H9 (cell line): ENCODE measurements at regions not wholly inside any gene's neighbourhood (a gene's known extent, or its start where the extent isn't known, plus 50 kb on each side); places are given as distances from the start of the nearest gene placed in this dataset.

ENCODE experiments used
- DNase-seq: peaks from one replicate; pipeline ENCODE4 v3.0.0-alpha.2; 2017
- H2AFZ ChIP-seq: one replicate; pipeline ENCODE4 v1.6.1; 2013; ENCODE audit warnings: mild to moderate bottlenecking, low read length, control low read depth, moderate library complexity
- H2AK5ac ChIP-seq: 2 replicates; pipeline ENCODE4 v1.6.1; 2013; ENCODE audit warnings: low read length, control low read depth, mixed read lengths; ENCODE audit not compliant: insufficient read length
- H2BK120ac ChIP-seq: one replicate; pipeline ENCODE4 v1.6.1; 2013; ENCODE audit warnings: low read depth, mild to moderate bottlenecking, low read length, control low read depth, inconsistent platforms; ENCODE audit not compliant: poor library complexity, severe bottlenecking
- H2BK12ac ChIP-seq: 2 replicates; pipeline ENCODE4 v1.6.1; 2013; ENCODE audit warnings: low read length, control low read depth, mixed read lengths, low read depth; ENCODE audit not compliant: insufficient read length
- H2BK15ac ChIP-seq: 2 replicates; pipeline ENCODE4 v1.6.1; 2013; ENCODE audit warnings: low read depth, low read length, control low read depth
- H2BK20ac ChIP-seq: one replicate; pipeline ENCODE4 v1.6.1; 2013; ENCODE audit warnings: low read depth, mild to moderate bottlenecking, low read length, control low read depth, inconsistent platforms; ENCODE audit not compliant: poor library complexity, severe bottlenecking
- H2BK5ac ChIP-seq: 2 replicates; pipeline ENCODE4 v1.6.1; 2013; ENCODE audit warnings: low read length, control low read depth, mixed read lengths; ENCODE audit not compliant: insufficient read length
- H3K14ac ChIP-seq: 2 replicates; pipeline ENCODE4 v1.6.1; 2013; ENCODE audit warnings: low read length, control low read depth; ENCODE audit not compliant: insufficient read depth
- H3K18ac ChIP-seq: 2 replicates; pipeline ENCODE4 v1.6.1; 2013; ENCODE audit warnings: low read depth, mild to moderate bottlenecking, mixed read lengths, low read length, control low read depth; ENCODE audit not compliant: insufficient read length
- H3K23ac ChIP-seq: 2 replicates; pipeline ENCODE4 v1.6.1; 2013; ENCODE audit warnings: low read length, control low read depth, mixed read lengths, low read depth; ENCODE audit not compliant: insufficient read length
- H3K23me2 ChIP-seq: 2 replicates; pipeline ENCODE4 v1.6.1; 2013; ENCODE audit warnings: low read depth, mild to moderate bottlenecking, mixed read lengths, low read length, control low read depth; ENCODE audit not compliant: insufficient read length, poor library complexity, severe bottlenecking
- H3K27ac ChIP-seq: 2 replicates; pipeline ENCODE4 v1.5.1; 2013; ENCODE audit warnings: low read length, control low read depth, mixed read lengths, low read depth; ENCODE audit not compliant: insufficient read length
- H3K27me3 ChIP-seq: 2 replicates; pipeline ENCODE4 v1.6.1; 2013; ENCODE audit warnings: low read length, control low read depth, inconsistent platforms; ENCODE audit not compliant: insufficient read depth
- H3K4ac ChIP-seq: 2 replicates; pipeline ENCODE4 v1.6.1; 2013; ENCODE audit warnings: low read depth, mild to moderate bottlenecking, control low read depth, inconsistent platforms, low read length, moderate library complexity
- H3K4me1 ChIP-seq: 2 replicates; pipeline ENCODE4 v1.6.1; 2013; ENCODE audit warnings: low read length, control low read depth, inconsistent platforms; ENCODE audit not compliant: insufficient read depth
- H3K4me2 ChIP-seq: 2 replicates; pipeline ENCODE4 v1.6.1; 2013; ENCODE audit warnings: low read length, control low read depth, mixed read lengths; ENCODE audit not compliant: insufficient read length, insufficient read depth
- H3K56ac ChIP-seq: 2 replicates; pipeline ENCODE4 v1.6.1; 2013; ENCODE audit warnings: low read depth, mild to moderate bottlenecking, mixed read lengths, low read length, control low read depth; ENCODE audit not compliant: insufficient read length
- H3K79me1 ChIP-seq: 2 replicates; pipeline ENCODE4 v1.6.1; 2013; ENCODE audit warnings: low read depth, mild to moderate bottlenecking, moderate library complexity, low read length, control low read depth, inconsistent platforms; ENCODE audit not compliant: insufficient read depth, poor library complexity, severe bottlenecking
- H3K79me2 ChIP-seq: 2 replicates; pipeline ENCODE4 v1.6.1; 2013; ENCODE audit warnings: low read length, control low read depth, inconsistent platforms; ENCODE audit not compliant: insufficient read depth
- H3K9ac ChIP-seq: 2 replicates; pipeline ENCODE4 v1.6.1; 2013; ENCODE audit warnings: low read length, control low read depth, mixed read lengths; ENCODE audit not compliant: insufficient read length; ENCODE audit errors: extremely low read depth
- H3K9me3 ChIP-seq: one replicate; pipeline ENCODE4 v1.6.1; 2013; ENCODE audit warnings: low read depth, low read length, inconsistent platforms; ENCODE audit not compliant: control insufficient read depth
- H3T11ph ChIP-seq: one replicate; pipeline ENCODE4 v1.6.1; 2013; ENCODE audit warnings: mild to moderate bottlenecking, low read length, control low read depth, inconsistent platforms
- H4K20me1 ChIP-seq: one replicate; pipeline ENCODE4 v1.6.1; 2013; ENCODE audit not compliant: control insufficient read depth, insufficient read length, insufficient read depth
- H4K5ac ChIP-seq: 2 replicates; pipeline ENCODE4 v1.6.1; 2013; ENCODE audit warnings: low read depth, mild to moderate bottlenecking, mixed read lengths, low read length, control low read depth; ENCODE audit not compliant: insufficient read length
- H4K8ac ChIP-seq: replicated peaks from 2 replicates; pipeline ENCODE4 v1.6.1; 2013; ENCODE audit warnings: low read length, control low read depth, mixed read lengths, low read depth; ENCODE audit not compliant: insufficient read length
- H4K91ac ChIP-seq: 2 replicates; pipeline ENCODE4 v1.6.1; 2013; ENCODE audit warnings: low read depth, mild to moderate bottlenecking, moderate library complexity, mixed read lengths, low read length, control low read depth; ENCODE audit not compliant: insufficient read length
- H3K27ac Mint-ChIP-seq, 3 experiments: 2 replicates in 2 of 3; 3 replicates in 1 of 3; pipeline ENCODE4 v1.8.0; 2020 to 2021; ENCODE audit warnings: mixed read lengths in 3 of 3, mild to moderate bottlenecking in 1 of 3, moderate library complexity in 1 of 3
- H3K27me3 Mint-ChIP-seq: 2 replicates; pipeline ENCODE4 v1.8.0; 2021; ENCODE audit warnings: low read depth, mild to moderate bottlenecking, moderate library complexity, mixed read lengths
- H3K36me3 Mint-ChIP-seq, 3 experiments: 2 replicates in 2 of 3; 3 replicates in 1 of 3; pipeline ENCODE4 v1.8.0; 2020 to 2021; ENCODE audit warnings: low read depth in 3 of 3, mixed read lengths in 3 of 3; ENCODE audit not compliant: insufficient read depth in 1 of 3
- H3K4me1 Mint-ChIP-seq, 2 experiments: 2 replicates each; pipeline ENCODE4 v1.8.0; 2020; ENCODE audit warnings: mixed read lengths in 2 of 2
- H3K4me3 Mint-ChIP-seq, 2 experiments: 2 replicates in 1 of 2; 3 replicates in 1 of 2; pipeline ENCODE4 v1.8.0; 2020 to 2021; ENCODE audit warnings: mild to moderate bottlenecking in 2 of 2, mixed read lengths in 2 of 2, moderate library complexity in 1 of 2
- H3K9me3 Mint-ChIP-seq, 2 experiments: 2 replicates in 1 of 2; 3 replicates in 1 of 2; pipeline ENCODE4 v1.8.0; 2020; ENCODE audit warnings: mild to moderate bottlenecking in 2 of 2, mixed read lengths in 2 of 2, moderate library complexity in 1 of 2
- WGBS: extraction: QIAGEN DNeasy Blood & Tissue Kit; methylation state at CpG from one replicate; pipeline ENCODE4 v1.1.7; 2013; ENCODE audit warnings: missing lambda C conversion rate, low lambda C conversion rate, mixed read lengths; ENCODE audit not compliant: insufficient read length; ENCODE audit errors: extremely low coverage; 5-methylcytosine and 5-hydroxymethylcytosine counted together
- TF ChIP-seq, protein P1 (sequence below): fragments of 200-600 bp; sonication (generic); conservative IDR thresholded peaks from 3 replicates; pipeline ENCODE4 v1.8.0; 2021; ENCODE audit warnings: antibody characterized with exemption, mild to moderate bottlenecking

DNA sequence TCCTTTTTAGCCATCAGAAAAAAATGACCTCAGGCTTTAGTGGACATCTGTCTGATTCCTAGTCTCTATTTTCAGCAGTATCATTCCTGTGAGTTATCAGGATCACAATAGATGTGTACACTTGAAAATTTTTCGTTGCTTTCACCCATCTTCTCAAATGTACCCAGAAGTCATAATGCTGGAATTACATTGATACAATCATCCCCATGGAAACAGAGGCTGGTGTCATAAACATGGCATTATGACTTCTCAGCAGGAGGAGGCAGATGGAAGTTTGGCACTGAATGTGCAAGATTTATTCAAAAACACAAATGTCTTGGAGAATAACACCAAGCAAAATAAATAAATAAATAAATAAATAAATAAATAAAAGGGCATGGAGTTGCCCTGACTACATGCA, 292.5 kb downstream of the PHKB start:
- Histone ChIP-seq H4K20me1 (no peaks in the 10 kb centered on the region), H3K23me2 (no peaks in the 10 kb centered on the region), H3K4me2 (no peak overlapping the region), H3K79me2 (no peaks in the 10 kb centered on the region; the same call in 1 of the 2 replicates), H3T11ph (no peak overlapping the region), H4K8ac (no peak overlapping the region), H3K27me3 (no peaks in the 10 kb centered on the region), H3K18ac (no peak overlapping the region), H3K79me1 (no peaks in the 10 kb centered on the region), H2BK120ac (peak overlapping the region; percentile 9), H3K56ac (no peak overlapping the region), H2AFZ (no peak overlapping the region), H3K9me3 (no peaks in the 10 kb centered on the region), H3K23ac (no peak overlapping the region), H4K91ac (no peak overlapping the region), H2BK20ac (no peak overlapping the region), H2BK12ac (no peak overlapping the region), H3K27ac (no peak overlapping the region), H2AK5ac (no peak overlapping the region), H3K9ac (no peak overlapping the region), H4K5ac (no peak overlapping the region), H3K14ac (no peak overlapping the region), H2BK15ac (no peak overlapping the region), H3K4me1 (peaks cover 4% of the 10 kb centered on the region; the same call in 1 of the 2 replicates), H2BK5ac (no peak overlapping the region), H3K4ac (no peak overlapping the region)
- no peak for DNase-seq
- peaks cover 0 to 9% of the 10 kb centered on the region in 2 experiments; a peak in 1 of 5 replicates for H3K9me3 Mint-ChIP-seq
- WGBS, result no CpG with 5 or more reads among the region's 1 CpG
- H3K4me3 Mint-ChIP-seq, result no peak overlapping the region
- TF ChIP-seq, protein P1, sequence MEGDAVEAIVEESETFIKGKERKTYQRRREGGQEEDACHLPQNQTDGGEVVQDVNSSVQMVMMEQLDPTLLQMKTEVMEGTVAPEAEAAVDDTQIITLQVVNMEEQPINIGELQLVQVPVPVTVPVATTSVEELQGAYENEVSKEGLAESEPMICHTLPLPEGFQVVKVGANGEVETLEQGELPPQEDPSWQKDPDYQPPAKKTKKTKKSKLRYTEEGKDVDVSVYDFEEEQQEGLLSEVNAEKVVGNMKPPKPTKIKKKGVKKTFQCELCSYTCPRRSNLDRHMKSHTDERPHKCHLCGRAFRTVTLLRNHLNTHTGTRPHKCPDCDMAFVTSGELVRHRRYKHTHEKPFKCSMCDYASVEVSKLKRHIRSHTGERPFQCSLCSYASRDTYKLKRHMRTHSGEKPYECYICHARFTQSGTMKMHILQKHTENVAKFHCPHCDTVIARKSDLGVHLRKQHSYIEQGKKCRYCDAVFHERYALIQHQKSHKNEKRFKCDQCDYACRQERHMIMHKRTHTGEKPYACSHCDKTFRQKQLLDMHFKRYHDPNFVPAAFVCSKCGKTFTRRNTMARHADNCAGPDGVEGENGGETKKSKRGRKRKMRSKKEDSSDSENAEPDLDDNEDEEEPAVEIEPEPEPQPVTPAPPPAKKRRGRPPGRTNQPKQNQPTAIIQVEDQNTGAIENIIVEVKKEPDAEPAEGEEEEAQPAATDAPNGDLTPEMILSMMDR, result no peak
- H3K27me3 Mint-ChIP-seq, result no peaks in the 10 kb centered on the region; the same call in 1 of the 2 replicates
- no peak overlapping the region for H3K27ac Mint-ChIP-seq
- H3K36me3 Mint-ChIP-seq, result no peaks in the 10 kb centered on the region
- peaks cover 10 to 14% of the 10 kb centered on the region in 2 experiments for H3K4me1 Mint-ChIP-seq
